ENCODE measurements at regions not wholly inside any gene's neighbourhood (a gene's known extent, or its start where the extent isn't known, plus 50 kb on each side); places are given as distances from the start of the nearest gene placed in this dataset.

GRCh38 chr4:10283761-10284160 is 167.2 kb upstream of the WDR1 start:
- no peaks in the 10 kb centered on the region for H3K4me1 Mint-ChIP-seq
- POLR2A ChIA-PET = no interaction called here
- no peak overlapping the region for H3K4me3 Mint-ChIP-seq
- CTCF ChIA-PET = no interaction called here
- peaks cover 9% of the 10 kb centered on the region; the same call in 1 of the 2 replicates for H3K27me3 Mint-ChIP-seq (ENCODE audit: low read depth)
- H3K9me3 Mint-ChIP-seq = peaks cover 74% of the 10 kb centered on the region
- TF ChIP-seq, protein P1, sequence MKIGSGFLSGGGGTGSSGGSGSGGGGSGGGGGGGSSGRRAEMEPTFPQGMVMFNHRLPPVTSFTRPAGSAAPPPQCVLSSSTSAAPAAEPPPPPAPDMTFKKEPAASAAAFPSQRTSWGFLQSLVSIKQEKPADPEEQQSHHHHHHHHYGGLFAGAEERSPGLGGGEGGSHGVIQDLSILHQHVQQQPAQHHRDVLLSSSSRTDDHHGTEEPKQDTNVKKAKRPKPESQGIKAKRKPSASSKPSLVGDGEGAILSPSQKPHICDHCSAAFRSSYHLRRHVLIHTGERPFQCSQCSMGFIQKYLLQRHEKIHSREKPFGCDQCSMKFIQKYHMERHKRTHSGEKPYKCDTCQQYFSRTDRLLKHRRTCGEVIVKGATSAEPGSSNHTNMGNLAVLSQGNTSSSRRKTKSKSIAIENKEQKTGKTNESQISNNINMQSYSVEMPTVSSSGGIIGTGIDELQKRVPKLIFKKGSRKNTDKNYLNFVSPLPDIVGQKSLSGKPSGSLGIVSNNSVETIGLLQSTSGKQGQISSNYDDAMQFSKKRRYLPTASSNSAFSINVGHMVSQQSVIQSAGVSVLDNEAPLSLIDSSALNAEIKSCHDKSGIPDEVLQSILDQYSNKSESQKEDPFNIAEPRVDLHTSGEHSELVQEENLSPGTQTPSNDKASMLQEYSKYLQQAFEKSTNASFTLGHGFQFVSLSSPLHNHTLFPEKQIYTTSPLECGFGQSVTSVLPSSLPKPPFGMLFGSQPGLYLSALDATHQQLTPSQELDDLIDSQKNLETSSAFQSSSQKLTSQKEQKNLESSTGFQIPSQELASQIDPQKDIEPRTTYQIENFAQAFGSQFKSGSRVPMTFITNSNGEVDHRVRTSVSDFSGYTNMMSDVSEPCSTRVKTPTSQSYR (CRISPR knock-in tag; IDR thresholded peaks at IDR 0.05) = no peak
- TF ChIP-seq MXD4 (CRISPR knock-in tag; IDR thresholded peaks at IDR 0.05; ENCODE audit: borderline replicate concordance) (no peak), JAZF1 (CRISPR knock-in tag; IDR thresholded peaks at IDR 0.05) (no peak), ZNF416 (CRISPR knock-in tag; IDR thresholded peaks at IDR 0.05) (no peak), ETV6 (CRISPR knock-in tag; IDR thresholded peaks at IDR 0.05) (no peak), NFATC4 (CRISPR knock-in tag; IDR thresholded peaks at IDR 0.05) (no peak), MLX (CRISPR knock-in tag; IDR thresholded peaks at IDR 0.05) (no peak), OVOL2 (CRISPR knock-in tag; IDR thresholded peaks at IDR 0.05; ENCODE audit: borderline replicate concordance) (no peak), ZNF121 (CRISPR knock-in tag; IDR thresholded peaks at IDR 0.05) (no peak), CBFB (CRISPR knock-in tag; IDR thresholded peaks at IDR 0.05; ENCODE audit: low read depth) (no peak), TP53 (CRISPR knock-in tag; IDR thresholded peaks at IDR 0.05) (no peak), E2F4 (CRISPR knock-in tag; IDR thresholded peaks at IDR 0.05; ENCODE audit: borderline replicate concordance, low read depth) (no peak), ZNF219 (CRISPR knock-in tag; IDR thresholded peaks at IDR 0.05; ENCODE audit: borderline replicate concordance) (no peak), ZNF532 (CRISPR knock-in tag; IDR thresholded peaks at IDR 0.05; ENCODE audit: borderline replicate concordance) (no peak)
- TF ChIP-seq, protein P2, sequence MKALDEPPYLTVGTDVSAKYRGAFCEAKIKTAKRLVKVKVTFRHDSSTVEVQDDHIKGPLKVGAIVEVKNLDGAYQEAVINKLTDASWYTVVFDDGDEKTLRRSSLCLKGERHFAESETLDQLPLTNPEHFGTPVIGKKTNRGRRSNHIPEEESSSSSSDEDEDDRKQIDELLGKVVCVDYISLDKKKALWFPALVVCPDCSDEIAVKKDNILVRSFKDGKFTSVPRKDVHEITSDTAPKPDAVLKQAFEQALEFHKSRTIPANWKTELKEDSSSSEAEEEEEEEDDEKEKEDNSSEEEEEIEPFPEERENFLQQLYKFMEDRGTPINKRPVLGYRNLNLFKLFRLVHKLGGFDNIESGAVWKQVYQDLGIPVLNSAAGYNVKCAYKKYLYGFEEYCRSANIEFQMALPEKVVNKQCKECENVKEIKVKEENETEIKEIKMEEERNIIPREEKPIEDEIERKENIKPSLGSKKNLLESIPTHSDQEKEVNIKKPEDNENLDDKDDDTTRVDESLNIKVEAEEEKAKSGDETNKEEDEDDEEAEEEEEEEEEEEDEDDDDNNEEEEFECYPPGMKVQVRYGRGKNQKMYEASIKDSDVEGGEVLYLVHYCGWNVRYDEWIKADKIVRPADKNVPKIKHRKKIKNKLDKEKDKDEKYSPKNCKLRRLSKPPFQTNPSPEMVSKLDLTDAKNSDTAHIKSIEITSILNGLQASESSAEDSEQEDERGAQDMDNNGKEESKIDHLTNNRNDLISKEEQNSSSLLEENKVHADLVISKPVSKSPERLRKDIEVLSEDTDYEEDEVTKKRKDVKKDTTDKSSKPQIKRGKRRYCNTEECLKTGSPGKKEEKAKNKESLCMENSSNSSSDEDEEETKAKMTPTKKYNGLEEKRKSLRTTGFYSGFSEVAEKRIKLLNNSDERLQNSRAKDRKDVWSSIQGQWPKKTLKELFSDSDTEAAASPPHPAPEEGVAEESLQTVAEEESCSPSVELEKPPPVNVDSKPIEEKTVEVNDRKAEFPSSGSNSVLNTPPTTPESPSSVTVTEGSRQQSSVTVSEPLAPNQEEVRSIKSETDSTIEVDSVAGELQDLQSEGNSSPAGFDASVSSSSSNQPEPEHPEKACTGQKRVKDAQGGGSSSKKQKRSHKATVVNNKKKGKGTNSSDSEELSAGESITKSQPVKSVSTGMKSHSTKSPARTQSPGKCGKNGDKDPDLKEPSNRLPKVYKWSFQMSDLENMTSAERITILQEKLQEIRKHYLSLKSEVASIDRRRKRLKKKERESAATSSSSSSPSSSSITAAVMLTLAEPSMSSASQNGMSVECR (CRISPR knock-in tag; IDR thresholded peaks at IDR 0.05; ENCODE audit: borderline replicate concordance) = no peak
- H3K27ac Mint-ChIP-seq = no peak overlapping the region
- ATAC-seq (no peak), DNase-seq (ENCODE audit: low spot score) (no peak)
- H3K36me3 Mint-ChIP-seq = no peaks in the 10 kb centered on the region

Measured in WTC11 (cell line).